Stimulated activated effector memory CD8-positive, alpha-beta T cell treated with anti-CD3 and anti-CD28 coated beads, Interleukin-12 subunit alpha, Interleukin-12 subunit beta, amount 100 ng/mL, for 72 hours (primary cell): ENCODE measurements at regions not wholly inside any gene's neighbourhood (a gene's known extent, or its start where the extent isn't known, plus 50 kb on each side); places are given as distances from the start of the nearest gene placed in this dataset.
"Not testable (repeated sequence)": the region's sequence is repeated elsewhere in the genome, so short reads cannot be mapped to it uniquely, and the experiment has no call there.

ENCODE experiments used
- ATAC-seq: fragments of 150-1000 bp; cut with Tn5 transposase; 2 replicates; pipeline ENCODE4 v1.10.0; 2021
- DNase-seq, 2 donors: peaks; one replicate each; pipeline ENCODE4 v3.0.0; 2021 to 2022; ENCODE audit warnings: low spot score in 2 of 2
- H3K27ac Mint-ChIP-seq: one replicate; pipeline ENCODE4 v1.8.0; 2022; ENCODE audit warnings: mild to moderate bottlenecking, mixed read lengths
- H3K36me3 Mint-ChIP-seq: one replicate; pipeline ENCODE4 v1.8.0; 2022; ENCODE audit warnings: mild to moderate bottlenecking, mixed read lengths
- H3K4me1 Mint-ChIP-seq: one replicate; pipeline ENCODE4 v1.8.0; 2022; ENCODE audit warnings: mixed read lengths
- H3K4me3 Mint-ChIP-seq: one replicate; pipeline ENCODE4 v1.8.0; 2022; ENCODE audit warnings: mild to moderate bottlenecking, mixed read lengths
- H3K9me3 Mint-ChIP-seq: one replicate; pipeline ENCODE4 v1.8.0; 2022; ENCODE audit warnings: mixed read lengths

- H3K27ac Mint-ChIP-seq: no peak overlapping the region
- H3K9me3 Mint-ChIP-seq: peaks cover 12% of the 10 kb centered on the region
- DNase-seq (no peak), ATAC-seq (no peak)
- H3K4me1 Mint-ChIP-seq: no peaks in the 10 kb centered on the region
- no peaks in the 10 kb centered on the region for H3K36me3 Mint-ChIP-seq
- H3K4me3 Mint-ChIP-seq: no peak overlapping the region
Observed at GRCh38 chr3:81390796-81391195, 370.6 kb downstream of the GBE1 start.

GRCh38 chr3:81388191-81388590 is 373.3 kb downstream of the GBE1 start:
- H3K4me3 Mint-ChIP-seq: no peak overlapping the region
- H3K9me3 Mint-ChIP-seq: peaks cover 12% of the 10 kb centered on the region
- H3K27ac Mint-ChIP-seq: no peak overlapping the region
- DNase-seq (no peak), ATAC-seq (no peak)
- no peaks in the 10 kb centered on the region for H3K36me3 Mint-ChIP-seq
- H3K4me1 Mint-ChIP-seq: no peaks in the 10 kb centered on the region

- Mint-ChIP-seq H3K9me3 (peaks cover 14% of the 10 kb centered on the region), H3K36me3 (no peaks in the 10 kb centered on the region), H3K27ac (no peak overlapping the region), H3K4me1 (no peaks in the 10 kb centered on the region), H3K4me3 (no peak overlapping the region)
- ATAC-seq (no peak), DNase-seq (no peak)
Observed at GRCh38 chr3:81382470-81382869, 379.0 kb downstream of the GBE1 start.

GRCh38 chr3:81380234-81380633 is 381.2 kb downstream of the GBE1 start:
- DNase-seq (no peak), ATAC-seq (no peak)
- H3K4me3 Mint-ChIP-seq: no peak overlapping the region
- H3K36me3 Mint-ChIP-seq: no peaks in the 10 kb centered on the region
- H3K4me1 Mint-ChIP-seq: no peaks in the 10 kb centered on the region
- peaks cover 14% of the 10 kb centered on the region for H3K9me3 Mint-ChIP-seq
- H3K27ac Mint-ChIP-seq: no peak overlapping the region

GRCh38 chr3:81378552-81379293 is 382.7 kb downstream of the GBE1 start:
- DNase-seq (no peak), ATAC-seq (no peak)
- Mint-ChIP-seq H3K36me3 (no peaks in the 10 kb centered on the region), H3K27ac (no peak overlapping the region), H3K4me3 (no peak overlapping the region), H3K9me3 (peaks cover 19% of the 10 kb centered on the region), H3K4me1 (no peaks in the 10 kb centered on the region)

GRCh38 chr3:81375921-81376320 is 385.5 kb downstream of the GBE1 start:
- H3K36me3 Mint-ChIP-seq: no peaks in the 10 kb centered on the region
- ATAC-seq: no peak
- H3K9me3 Mint-ChIP-seq: peaks cover 14% of the 10 kb centered on the region

GRCh38 chr3:81364411-81364810 is 397.0 kb downstream of the GBE1 start:
- H3K9me3 Mint-ChIP-seq: peaks cover 3% of the 10 kb centered on the region
- no peak overlapping the region for H3K4me3 Mint-ChIP-seq
- ATAC-seq: no peak
- no peak overlapping the region for H3K27ac Mint-ChIP-seq
- H3K4me1 Mint-ChIP-seq: no peaks in the 10 kb centered on the region
- DNase-seq: no peak
- H3K36me3 Mint-ChIP-seq: no peaks in the 10 kb centered on the region

More at GRCh38 chr3:81375921-81376320, 385.5 kb downstream of the GBE1 start:
- Mint-ChIP-seq H3K27ac (no peak overlapping the region), H3K4me3 (no peak overlapping the region), H3K4me1 (no peaks in the 10 kb centered on the region)
- no peak for DNase-seq

GRCh38 chr3:81363816-81364215 is 397.6 kb downstream of the GBE1 start:
- Mint-ChIP-seq H3K4me3 (no peak overlapping the region), H3K4me1 (no peaks in the 10 kb centered on the region), H3K36me3 (no peaks in the 10 kb centered on the region), H3K27ac (no peak overlapping the region), H3K9me3 (peaks cover 3% of the 10 kb centered on the region)
- DNase-seq (no peak), ATAC-seq (no peak)

- H3K9me3 Mint-ChIP-seq: peaks cover 8% of the 10 kb centered on the region
- H3K27ac Mint-ChIP-seq: no peak overlapping the region
- H3K4me3 Mint-ChIP-seq: no peak overlapping the region
- ATAC-seq (no peak), DNase-seq (no peak)
- H3K36me3 Mint-ChIP-seq: no peaks in the 10 kb centered on the region
- H3K4me1 Mint-ChIP-seq: no peaks in the 10 kb centered on the region
Observed at GRCh38 chr3:81354119-81354518, 407.3 kb downstream of the GBE1 start.

- Mint-ChIP-seq H3K4me3 (no peak overlapping the region), H3K27ac (no peak overlapping the region), H3K4me1 (no peaks in the 10 kb centered on the region), H3K36me3 (no peaks in the 10 kb centered on the region), H3K9me3 (peaks cover 9% of the 10 kb centered on the region)
- no peak for ATAC-seq
- DNase-seq: no peak
Observed at GRCh38 chr3:81352867-81353266, 408.6 kb downstream of the GBE1 start.

- Mint-ChIP-seq H3K36me3 (no peaks in the 10 kb centered on the region), H3K4me3 (no peak overlapping the region), H3K4me1 (no peaks in the 10 kb centered on the region), H3K9me3 (peaks cover 7% of the 10 kb centered on the region), H3K27ac (no peak overlapping the region)
- DNase-seq (no peak), ATAC-seq (no peak)
Observed at GRCh38 chr3:81349816-81350340, 411.6 kb downstream of the GBE1 start.

- no peak for ATAC-seq
- Mint-ChIP-seq H3K9me3 (peaks cover 10% of the 10 kb centered on the region), H3K4me3 (no peak overlapping the region), H3K36me3 (no peaks in the 10 kb centered on the region), H3K4me1 (no peaks in the 10 kb centered on the region), H3K27ac (no peak overlapping the region)
- DNase-seq: no peak
Observed at GRCh38 chr3:81339040-81339845, 422.2 kb downstream of the GBE1 start.

GRCh38 chr3:81336470-81336869 is 425.0 kb downstream of the GBE1 start:
- DNase-seq (no peak), ATAC-seq (no peak)

GRCh38 chr3:81329835-81330234 is 431.6 kb downstream of the GBE1 start:
- H3K27ac Mint-ChIP-seq, DNase-seq, ATAC-seq, H3K4me1 Mint-ChIP-seq, H3K36me3 Mint-ChIP-seq, H3K4me3 Mint-ChIP-seq: not testable (repeated sequence)
- H3K9me3 Mint-ChIP-seq: peaks cover 22% of the 10 kb centered on the region

More at GRCh38 chr3:81336470-81336869, 425.0 kb downstream of the GBE1 start:
- no peaks in the 10 kb centered on the region for H3K4me1 Mint-ChIP-seq
- H3K4me3 Mint-ChIP-seq: no peak overlapping the region
- H3K27ac Mint-ChIP-seq: no peak overlapping the region
- no peaks in the 10 kb centered on the region for H3K36me3 Mint-ChIP-seq
- peaks cover 12% of the 10 kb centered on the region for H3K9me3 Mint-ChIP-seq

GRCh38 chr3:81326245-81326644 is 435.2 kb downstream of the GBE1 start:
- no peak overlapping the region for H3K27ac Mint-ChIP-seq
- H3K9me3 Mint-ChIP-seq: peaks cover 24% of the 10 kb centered on the region
- ATAC-seq (no peak), DNase-seq (no peak)
- no peak overlapping the region for H3K4me3 Mint-ChIP-seq
- H3K36me3 Mint-ChIP-seq: no peaks in the 10 kb centered on the region
- H3K4me1 Mint-ChIP-seq: no peaks in the 10 kb centered on the region

GRCh38 chr3:81320862-81321261 is 440.6 kb downstream of the GBE1 start:
- Mint-ChIP-seq H3K4me3 (no peak overlapping the region), H3K4me1 (no peaks in the 10 kb centered on the region), H3K27ac (no peak overlapping the region), H3K9me3 (peaks cover 15% of the 10 kb centered on the region), H3K36me3 (no peaks in the 10 kb centered on the region)
- DNase-seq (no peak), ATAC-seq (no peak)
